ENCODE measurements at regions not wholly inside any gene's neighbourhood (a gene's known extent, or its start where the extent isn't known, plus 50 kb on each side); places are given as distances from the start of the nearest gene placed in this dataset.

- TF ChIP-seq CREB1 (IDR thresholded peaks at IDR 0.05) (no peak), CTCF (IDR thresholded peaks at IDR 0.05; ENCODE audit: control extremely low read depth in 1 of 3, insufficient read depth in 1 of 3, low read depth in 1 of 3, low read length in 3 of 3) (peak; percentile 25 to 59 (median 45)), POLR2A (IDR thresholded peaks at IDR 0.05; ENCODE audit: control extremely low read depth in 1 of 2, low read depth in 2 of 2, low read length in 2 of 2) (no peak), JUN (IDR thresholded peaks at IDR 0.05; ENCODE audit: low read depth, low read length) (no peak), EZH2 (IDR thresholded peaks at IDR 0.05; ENCODE audit: low read depth, low read length, severe bottlenecking) (no peak), SP2 (IDR thresholded peaks at IDR 0.05; ENCODE audit: low read length) (no peak), ATF2 (IDR thresholded peaks at IDR 0.05; ENCODE audit: low read length) (no peak)
Measured at GRCh38 chr13:110061270-110061669, 245.7 kb downstream of the COL4A1 start.

Measured in H1 (cell line).